GM18951 (cell line): ENCODE measurements at regions not wholly inside any gene's neighbourhood (a gene's known extent, or its start where the extent isn't known, plus 50 kb on each side); places are given as distances from the start of the nearest gene placed in this dataset.

ENCODE experiments used
- POLR2A ChIP-seq: IDR thresholded peaks from 4 replicates; pipeline ENCODE4 v1.6.1; 2011; ENCODE audit warnings: mild to moderate bottlenecking; ENCODE audit not compliant: insufficient read length, insufficient read depth; ENCODE audit errors: extremely low read depth
- in situ Hi-C: fragments of 300-500 bp; cut with MboI; formaldehyde crosslinking; loops from one replicate; pipeline ENCODE4 v1.12.0; 2022; ENCODE audit warnings: low sequenced_read_pairs, mixed read lengths, inconsistent platforms; ENCODE audit not compliant: unreplicated experiment

- in situ Hi-C loops: no loop called here
- TF ChIP-seq POLR2A: no peak
Observed at GRCh38 chr15:70530017-70530499, 233.3 kb downstream of the UACA start.

DNA sequence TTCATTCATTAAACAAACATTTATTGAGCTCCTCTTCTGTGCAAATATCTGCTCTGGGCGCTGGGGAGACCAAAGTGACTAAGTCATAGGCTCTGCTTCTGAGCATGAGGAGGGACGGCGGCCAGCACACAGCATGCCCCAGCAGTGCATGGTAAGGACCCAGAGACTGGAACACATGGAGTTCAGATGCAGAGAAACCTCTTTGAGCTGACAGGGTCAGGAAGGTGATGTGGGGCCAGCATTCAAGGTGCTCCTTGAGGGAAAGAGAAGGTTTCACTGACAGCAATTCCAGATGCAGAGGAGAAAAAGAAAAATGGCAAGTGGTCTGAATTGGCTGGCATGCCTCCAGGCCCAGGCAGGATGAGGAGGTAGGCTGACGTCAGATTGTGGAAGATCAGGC lies 234.5 kb downstream of the UACA start:
- no peak for TF ChIP-seq POLR2A
- in situ Hi-C loops: no loop called here

- no peak for TF ChIP-seq POLR2A
- in situ Hi-C loops: no loop called here
Observed at GRCh38 chr15:70528270-70528706, 235.1 kb downstream of the UACA start.

DNA sequence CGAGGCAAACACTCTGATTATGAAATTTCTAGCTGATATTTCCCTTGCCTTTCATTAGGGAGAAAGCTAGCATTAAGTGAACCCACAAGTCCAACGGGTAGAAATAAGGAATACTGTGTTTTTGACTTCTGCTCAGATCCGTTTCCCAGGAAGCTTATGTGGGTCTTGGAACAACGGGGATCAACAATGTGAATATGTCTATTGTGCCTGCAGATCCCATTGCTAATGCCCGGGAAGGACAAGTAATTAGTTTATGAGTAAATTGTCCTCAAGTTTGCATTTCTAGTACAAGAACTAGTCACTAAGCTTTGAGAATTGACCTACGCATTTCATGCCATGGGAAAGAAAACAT lies 236.4 kb downstream of the UACA start:
- in situ Hi-C loops: no loop called here
- no peak for TF ChIP-seq POLR2A

DNA sequence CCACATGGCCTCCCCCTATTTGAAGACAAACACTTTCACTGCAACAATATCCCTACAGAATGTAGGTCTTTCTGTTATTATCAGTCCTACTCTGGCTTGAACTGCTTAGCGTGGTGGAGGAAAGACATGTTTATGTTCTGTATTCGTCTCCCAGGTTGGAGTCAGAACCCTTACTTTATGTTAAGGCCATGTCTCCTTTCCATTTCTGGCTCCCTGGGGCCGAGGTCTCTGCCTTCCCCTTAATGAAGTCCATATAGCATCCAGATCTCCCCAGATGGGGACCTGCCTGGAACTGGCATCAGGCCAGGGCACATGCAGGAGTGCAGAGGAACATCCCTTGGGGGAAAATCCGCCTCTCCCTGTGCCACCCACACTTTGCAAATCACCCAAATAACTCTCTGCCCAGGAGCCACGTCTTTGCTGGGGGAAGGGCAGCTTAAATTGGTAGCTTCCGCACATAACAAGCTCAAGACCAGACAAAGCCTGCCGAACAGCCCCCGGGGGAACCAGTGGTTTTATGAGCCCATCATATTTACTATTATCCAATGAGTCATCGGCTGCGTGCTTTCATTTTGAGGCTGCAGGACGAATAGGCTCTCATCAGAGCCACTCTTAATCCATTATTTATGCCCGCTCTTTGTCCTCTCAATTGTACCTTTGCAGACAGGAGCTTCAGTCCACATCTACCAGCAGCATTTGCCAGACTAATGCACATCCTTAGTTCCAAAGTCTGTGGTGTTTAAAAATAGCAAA lies 237.0 kb downstream of the UACA start:
- in situ Hi-C loops: no loop called here

DNA sequence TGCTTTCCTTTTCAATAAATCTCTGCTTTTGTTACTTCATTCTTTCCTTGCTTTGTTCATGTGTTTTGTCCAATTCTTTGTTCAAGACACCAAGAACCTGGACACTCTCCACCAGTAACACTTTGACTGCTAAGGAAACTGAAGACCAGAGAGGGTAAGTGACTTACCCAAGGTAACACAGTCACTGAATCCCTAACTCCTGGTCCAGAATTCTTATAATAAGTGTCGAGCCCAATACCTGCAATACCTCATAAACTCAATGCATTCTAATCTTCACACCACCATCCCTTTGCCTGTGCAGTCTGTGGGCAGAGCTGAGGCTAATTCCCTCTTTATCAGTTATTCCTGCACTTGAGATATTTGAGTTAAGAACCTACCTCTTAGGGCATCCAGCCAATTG lies 237.8 kb downstream of the UACA start:
- in situ Hi-C loops: no loop called here
- no peak for TF ChIP-seq POLR2A

More for the DNA sequence above, 237.0 kb downstream of the UACA start:
- TF ChIP-seq POLR2A: no peak

DNA sequence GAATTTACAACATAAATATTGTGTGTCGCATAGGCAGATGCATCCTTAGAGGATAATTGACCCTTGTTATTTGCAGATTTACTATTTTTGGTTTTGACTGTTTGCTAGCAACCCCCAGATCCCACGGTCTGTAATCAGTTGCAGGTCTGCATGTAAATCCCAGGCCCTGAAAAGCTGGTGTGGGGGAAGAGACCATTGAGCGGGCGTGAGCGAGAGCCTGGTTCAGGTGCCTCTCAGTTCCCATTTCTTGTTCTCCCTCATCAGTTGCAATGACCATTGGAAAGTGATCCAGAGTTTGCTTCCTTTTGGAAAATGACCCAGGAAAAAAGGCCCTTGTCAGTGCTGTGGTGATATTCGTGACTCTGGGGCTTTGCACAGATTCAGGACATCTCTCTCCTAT lies 238.9 kb downstream of the UACA start:
- in situ Hi-C loops: no loop called here

GRCh38 chr15:70523616-70524015 lies 239.7 kb downstream of the UACA start:
- TF ChIP-seq POLR2A: no peak

More for the DNA sequence above, 238.9 kb downstream of the UACA start:
- TF ChIP-seq POLR2A: no peak

DNA sequence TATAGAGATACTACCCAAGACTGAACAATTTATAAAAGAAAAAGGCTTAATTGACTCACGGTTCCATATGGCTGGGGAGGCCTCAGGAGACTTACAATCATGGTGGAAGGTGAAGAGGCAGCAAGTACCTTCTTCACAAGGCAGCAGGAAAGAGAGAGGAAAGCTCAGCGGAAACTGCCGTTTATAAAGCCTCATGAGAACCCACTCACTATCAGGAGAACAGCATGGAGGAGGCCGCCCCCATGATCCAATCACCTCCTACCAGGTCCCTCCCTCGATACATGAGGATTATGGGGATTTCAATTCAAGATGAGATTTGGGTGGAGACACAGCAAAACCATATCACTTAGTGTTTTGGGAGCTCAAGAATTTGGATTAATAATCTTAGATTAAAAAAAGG lies 240.2 kb downstream of the UACA start:
- TF ChIP-seq POLR2A: no peak
- in situ Hi-C loops: no loop called here

More at GRCh38 chr15:70523616-70524015, 239.7 kb downstream of the UACA start:
- in situ Hi-C loops: no loop called here

- TF ChIP-seq POLR2A: no peak
- in situ Hi-C loops: no loop called here
Observed at GRCh38 chr15:70522323-70522966, 240.9 kb downstream of the UACA start.

GRCh38 chr15:70521576-70522322 lies 241.6 kb downstream of the UACA start:
- no peak for TF ChIP-seq POLR2A
- in situ Hi-C loops: no loop called here

DNA sequence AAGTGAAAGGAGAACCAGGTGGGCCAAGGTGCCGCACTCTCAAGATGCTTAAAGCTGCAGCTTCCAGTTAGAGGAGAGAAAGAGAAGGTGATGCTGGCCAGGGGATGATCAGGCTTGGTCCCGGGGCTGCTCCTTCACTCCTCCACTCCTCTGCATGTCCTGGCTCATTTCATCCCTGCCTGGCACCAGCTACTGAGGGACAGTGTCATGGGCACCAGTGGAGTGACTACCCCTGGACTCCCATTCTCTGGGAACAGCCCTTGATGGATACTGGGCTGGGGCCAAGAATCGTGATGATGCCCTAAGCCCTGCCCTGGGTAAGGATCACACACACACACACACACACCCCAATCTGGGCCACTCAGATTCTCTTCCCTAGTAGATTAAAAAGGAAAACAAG lies 243.7 kb downstream of the UACA start:
- in situ Hi-C loops: no loop called here

GRCh38 chr15:70519004-70519365 lies 244.4 kb downstream of the UACA start:
- in situ Hi-C loops: no loop called here
- TF ChIP-seq POLR2A: no peak

More for the DNA sequence above, 243.7 kb downstream of the UACA start:
- no peak for TF ChIP-seq POLR2A
